GM18868 (cell line): ENCODE measurements at regions not wholly inside any gene's neighbourhood (a gene's known extent, or its start where the extent isn't known, plus 50 kb on each side); places are given as distances from the start of the nearest gene placed in this dataset.

Source experiments
- ATAC-seq: cut with Tn5 transposase; IDR thresholded peaks from one replicate; pipeline ENCODE4 v1.9.1; 2021; ENCODE audit warnings: mild to moderate bottlenecking, moderate library complexity; ENCODE audit not compliant: unreplicated experiment

DNA sequence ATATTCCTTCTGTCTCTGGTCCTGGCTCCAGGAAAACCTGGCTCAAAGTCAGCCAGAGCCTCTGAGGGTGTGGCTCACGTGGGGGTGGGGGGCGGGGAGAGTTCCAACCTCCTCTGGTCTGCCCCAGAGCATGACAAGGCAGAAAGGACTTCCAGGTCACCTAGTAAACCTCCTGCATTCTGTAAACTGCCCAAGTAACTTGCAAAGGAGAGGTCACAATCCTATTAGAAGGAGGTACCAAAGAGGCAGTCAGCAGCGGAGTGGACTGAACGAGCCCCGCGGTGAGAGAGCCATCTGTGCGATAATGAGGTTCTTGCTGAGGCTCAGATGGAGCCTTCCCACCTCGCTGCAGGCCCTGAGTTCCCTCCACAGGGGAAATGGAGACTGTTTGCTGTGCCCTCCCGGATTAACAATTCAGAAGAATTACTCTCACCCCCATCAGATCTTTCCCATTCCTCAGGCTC lies 58.9 kb upstream of the GATA6 start:
- ATAC-seq, result no peak

DNA sequence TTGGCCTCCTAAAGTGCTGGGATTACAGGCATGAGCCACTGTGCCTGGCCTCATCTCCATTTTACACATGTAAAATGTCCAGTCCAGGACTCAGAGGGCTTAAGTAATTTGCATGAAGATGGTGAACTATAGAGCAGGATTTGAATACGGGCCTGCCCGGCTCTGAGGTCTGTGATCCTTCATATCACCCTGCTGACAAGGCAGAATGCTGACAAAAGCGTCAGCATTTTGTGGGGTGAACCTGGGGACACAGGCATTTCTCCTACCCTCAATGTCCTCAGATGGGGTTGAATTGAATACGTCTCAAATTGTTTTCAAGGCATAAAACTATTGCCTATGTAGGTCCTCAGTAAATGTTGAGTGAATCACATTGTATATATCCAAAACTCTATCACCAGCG lies 57.2 kb upstream of the GATA6 start:
- ATAC-seq, result no peak

DNA sequence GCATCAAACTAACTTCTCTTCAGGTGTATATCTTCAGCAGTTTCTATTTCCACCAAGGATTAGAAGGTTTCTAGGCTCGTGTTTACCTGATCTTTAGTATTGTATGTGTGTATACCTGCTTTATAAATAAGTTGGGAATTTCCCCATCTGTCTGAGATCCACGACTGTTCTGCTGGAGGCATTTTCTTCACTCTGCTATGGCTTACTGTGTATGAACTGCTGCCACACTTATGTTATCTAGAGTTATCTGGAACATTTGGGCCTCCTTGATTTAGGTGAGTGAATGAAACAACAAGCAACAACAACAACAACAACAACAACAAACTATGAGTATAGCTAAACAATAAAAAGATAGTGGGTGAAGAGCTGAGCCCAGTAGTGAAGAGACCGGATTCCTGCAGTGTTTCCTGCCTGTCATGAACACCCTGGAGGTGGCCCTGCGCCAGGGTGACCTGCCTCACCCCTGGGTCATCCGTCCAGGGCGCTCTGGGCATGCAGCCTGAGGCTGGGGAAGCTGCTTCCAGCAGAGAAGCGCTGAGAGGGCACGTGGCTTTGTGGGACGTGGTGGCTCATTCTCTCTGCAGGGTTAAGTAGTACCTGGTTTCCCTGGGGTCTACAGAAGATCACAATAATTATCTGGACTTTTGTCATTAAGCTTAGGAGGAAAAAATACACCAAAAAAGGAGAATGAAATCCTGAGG lies 56.1 kb upstream of the GATA6 start:
- ATAC-seq, result no peak

DNA sequence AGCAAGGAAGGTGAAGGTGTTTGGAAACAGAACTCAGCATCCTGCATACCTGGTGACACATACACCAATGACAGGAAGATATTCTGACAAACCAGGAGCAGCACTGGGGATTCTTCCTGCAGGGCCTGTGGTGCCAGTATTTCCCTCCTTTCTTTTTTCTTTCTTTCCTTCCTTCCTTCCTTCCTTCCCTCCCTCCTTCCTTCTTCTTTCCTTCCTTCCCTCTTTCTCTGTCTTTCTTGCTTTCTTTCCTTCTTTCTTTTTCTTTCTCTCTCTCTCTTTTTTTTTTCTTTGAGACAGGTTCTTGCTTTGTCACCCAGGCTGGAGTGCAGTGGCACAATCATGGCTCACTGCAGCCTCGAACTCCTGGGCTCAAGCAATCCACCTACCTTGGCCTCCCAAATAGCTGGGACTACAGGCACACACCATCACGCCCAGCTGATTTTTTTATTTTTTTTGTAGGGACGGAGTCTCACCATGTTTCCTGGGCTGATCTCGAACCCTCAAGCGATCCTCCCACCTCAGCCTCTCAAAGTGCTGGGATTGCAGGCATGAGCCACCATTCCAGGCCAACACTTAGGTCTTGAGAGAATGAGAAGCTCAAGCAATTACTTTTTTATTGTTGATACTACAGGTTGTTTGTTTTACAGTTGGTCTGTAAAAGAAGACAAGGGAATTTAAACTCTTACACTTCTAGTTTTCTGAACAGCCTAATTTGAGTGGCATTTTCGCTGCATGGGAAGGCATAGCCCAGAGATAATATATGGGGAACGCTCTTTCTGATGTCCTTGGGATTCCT lies 54.7 kb upstream of the GATA6 start:
- ATAC-seq, result no peak

DNA sequence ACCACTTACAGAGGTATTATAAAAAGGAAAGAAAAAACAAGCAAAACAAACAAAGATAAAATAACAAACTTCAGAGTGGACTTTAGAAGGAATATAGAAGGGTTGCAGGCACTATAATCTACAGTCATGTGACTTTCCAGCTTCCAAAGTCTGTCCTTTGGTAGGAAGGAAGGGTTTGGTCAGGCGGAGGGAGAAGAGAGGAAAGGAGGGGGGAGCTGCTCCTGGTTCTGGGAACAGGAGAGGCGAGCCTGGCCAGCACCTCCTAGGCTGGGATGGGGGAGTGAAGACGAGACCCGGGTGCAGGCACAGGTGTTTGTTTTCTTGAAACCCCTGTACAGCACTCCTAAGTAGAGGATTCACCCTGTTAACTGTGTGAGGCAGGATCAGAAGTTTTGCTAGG lies 53.8 kb upstream of the GATA6 start:
- no peak for ATAC-seq
